Middle frontal gyrus (tissue), 1 donor: ENCODE measurements at regions not wholly inside any gene's neighbourhood (a gene's known extent, or its start where the extent isn't known, plus 50 kb on each side); places are given as distances from the start of the nearest gene placed in this dataset.

Experiments
- DNase-seq: peaks from one replicate; pipeline ENCODE4 v3.0.0-alpha.2; 2015; ENCODE audit warnings: low spot score; ENCODE audit errors: extremely low spot score

DNA sequence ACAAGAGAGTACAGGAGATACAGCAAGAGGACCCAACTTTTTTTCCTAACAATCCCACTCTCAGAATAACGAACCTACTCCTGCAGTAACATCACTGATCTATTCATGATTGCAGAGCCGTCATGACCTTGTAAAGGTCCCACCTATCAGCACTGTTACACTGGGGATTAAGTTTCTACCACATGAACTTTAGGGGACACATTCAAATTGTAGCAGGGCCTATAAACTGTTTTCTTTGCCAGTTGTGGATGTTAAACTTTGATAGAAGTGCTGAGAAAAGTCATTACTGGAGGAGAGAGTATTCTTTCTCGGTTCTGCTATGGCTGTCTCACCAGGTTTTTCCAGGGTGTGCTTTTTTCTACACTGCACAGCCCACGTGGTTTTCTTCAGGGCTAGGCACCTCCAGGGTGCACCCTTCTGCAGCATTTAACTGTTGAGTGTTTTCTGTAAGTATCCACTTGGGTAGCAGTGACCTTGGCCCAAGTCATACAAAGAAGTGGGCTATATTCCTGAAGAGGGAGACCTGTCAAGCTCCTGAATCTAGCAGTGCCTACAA is 131.6 kb upstream of the AHR start:
- DNase-seq = no peak

DNA sequence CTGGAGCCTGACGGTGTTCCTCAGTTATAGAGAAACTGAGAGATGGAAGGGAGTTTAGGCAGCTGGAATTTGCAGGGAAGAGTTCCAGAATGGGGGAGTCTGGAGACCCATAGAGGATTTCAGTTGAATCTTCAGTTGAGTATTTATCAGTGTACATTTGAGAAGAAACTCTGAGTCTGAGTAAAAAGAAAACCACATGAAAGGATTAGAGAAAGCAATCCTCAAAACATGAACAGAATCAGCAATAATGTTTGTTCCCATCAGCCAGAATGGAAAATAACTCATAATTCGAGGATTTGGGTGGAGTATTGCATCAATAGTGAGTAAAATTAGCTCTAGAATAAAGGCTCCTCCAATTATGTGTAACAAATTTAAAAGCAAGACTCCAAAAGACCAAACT is 130.0 kb upstream of the AHR start:
- no peak for DNase-seq

DNA sequence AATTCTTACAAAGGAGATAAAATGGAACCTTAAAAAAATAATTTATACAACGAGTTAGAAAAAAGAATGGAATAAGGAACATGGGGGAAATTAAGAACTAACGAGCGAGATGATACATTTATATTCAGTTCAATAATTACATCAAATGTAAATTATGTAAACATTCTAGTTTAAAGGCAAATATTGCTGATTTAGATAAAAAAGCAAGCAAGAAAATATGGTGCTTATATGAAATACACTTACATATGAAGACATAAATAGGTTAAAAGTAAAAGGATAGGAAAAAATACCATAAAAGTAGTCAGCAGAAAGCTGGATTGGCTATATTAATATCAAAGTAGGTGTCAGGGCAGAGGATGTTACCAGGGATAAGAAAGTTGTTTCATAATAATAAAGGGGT is 127.0 kb upstream of the AHR start:
- no peak for DNase-seq

DNA sequence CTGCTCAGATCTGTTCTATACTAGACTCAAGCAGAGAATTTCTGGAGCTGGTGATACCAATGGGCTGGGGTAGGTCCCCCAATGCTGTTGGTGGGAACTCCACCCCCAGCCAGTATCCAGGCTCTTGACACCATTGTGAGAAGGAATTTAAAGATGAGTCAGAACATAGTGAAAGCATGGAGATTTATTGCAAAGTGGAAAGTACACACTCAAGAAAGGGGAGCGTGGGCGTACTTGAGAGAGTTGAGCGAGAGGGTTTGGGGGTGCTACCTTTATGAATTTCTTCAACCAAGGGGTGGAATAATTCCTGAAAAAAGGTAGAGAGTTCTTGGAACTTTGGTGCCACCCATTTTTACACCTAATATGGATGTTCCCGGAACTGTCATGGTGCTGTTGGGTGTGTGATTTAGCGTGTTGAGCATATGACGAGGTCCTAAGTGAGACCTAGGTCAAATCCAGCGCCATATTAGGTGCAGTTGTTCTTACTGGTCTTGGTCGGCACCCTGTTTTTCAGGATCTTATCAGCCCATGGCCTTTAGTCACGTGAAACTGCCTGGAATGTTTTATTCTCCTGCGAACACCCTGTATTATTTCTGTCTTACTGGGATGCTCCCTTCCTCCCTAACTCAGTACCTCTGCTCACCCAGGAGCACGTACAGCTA is 122.0 kb upstream of the AHR start:
- no peak for DNase-seq

DNA sequence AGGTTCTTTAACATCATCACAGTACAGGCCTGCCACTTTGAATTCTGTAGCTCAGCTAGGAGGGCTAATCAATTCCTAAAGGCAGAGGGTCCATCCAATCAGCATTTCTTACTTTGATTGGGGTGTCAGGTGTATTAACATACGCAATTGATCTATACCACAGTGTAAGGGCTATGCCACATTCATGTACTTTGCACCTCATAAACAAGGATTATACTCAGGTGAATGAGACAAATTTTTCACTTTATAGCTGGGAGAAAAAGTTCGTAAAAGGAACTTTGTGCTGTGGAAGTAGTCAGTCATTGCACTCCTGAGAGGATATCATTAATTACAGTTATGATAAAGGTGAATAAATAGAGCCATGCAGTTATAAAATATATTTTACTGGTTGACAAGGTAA is 119.9 kb upstream of the AHR start:
- DNase-seq = no peak

DNA sequence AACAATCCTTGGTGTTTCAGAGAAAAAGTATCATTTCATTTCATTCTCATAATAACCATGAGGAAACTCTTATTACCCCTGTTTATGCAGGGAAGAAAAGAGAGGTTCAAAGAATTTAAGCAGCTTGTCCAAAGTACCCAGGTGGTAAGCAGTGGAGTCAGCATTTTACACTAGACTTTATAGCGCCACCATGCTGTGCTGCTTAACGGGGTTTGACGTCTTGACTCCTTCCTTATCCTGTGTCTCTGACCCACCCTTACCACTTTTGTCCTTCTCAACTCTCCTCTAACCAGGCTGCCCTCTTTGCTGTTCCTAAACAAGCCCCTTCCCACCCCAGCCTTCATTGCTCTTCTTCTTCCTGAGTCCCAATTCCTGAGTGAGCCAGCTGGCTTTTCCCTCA is 117.0 kb upstream of the AHR start:
- no peak for DNase-seq

DNA sequence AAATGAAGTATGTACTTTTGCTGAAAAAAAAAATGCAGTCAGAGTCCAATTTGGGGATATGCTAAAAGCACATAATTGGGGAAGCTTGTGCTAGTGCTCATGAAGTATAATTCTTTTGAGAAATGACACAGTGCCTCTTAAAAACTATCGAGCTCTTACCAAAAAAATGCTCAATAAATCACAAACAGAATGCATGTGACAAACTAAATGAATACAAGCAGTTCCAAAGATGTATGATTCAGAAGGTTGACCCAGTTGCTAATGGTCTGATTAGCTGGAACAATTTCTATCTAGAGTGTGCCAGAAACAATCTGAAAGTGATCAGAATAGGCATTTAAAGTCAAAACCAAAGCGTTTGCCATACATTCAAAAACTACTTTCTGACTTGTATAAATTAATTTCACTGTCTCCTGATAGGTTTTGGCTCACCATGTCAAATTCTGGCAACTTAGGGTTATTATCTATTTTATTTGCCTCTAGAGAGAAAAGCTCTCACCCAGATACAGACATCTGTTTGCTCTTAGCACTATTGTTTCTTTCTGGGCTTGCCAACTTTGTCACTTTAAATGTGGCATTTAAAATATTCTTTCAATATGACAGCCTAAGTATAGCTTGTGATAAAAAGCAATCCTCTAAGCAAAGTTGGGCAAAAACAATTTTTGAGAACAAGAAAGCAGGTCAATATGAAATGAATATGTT is 114.7 kb upstream of the AHR start:
- no peak for DNase-seq

DNA sequence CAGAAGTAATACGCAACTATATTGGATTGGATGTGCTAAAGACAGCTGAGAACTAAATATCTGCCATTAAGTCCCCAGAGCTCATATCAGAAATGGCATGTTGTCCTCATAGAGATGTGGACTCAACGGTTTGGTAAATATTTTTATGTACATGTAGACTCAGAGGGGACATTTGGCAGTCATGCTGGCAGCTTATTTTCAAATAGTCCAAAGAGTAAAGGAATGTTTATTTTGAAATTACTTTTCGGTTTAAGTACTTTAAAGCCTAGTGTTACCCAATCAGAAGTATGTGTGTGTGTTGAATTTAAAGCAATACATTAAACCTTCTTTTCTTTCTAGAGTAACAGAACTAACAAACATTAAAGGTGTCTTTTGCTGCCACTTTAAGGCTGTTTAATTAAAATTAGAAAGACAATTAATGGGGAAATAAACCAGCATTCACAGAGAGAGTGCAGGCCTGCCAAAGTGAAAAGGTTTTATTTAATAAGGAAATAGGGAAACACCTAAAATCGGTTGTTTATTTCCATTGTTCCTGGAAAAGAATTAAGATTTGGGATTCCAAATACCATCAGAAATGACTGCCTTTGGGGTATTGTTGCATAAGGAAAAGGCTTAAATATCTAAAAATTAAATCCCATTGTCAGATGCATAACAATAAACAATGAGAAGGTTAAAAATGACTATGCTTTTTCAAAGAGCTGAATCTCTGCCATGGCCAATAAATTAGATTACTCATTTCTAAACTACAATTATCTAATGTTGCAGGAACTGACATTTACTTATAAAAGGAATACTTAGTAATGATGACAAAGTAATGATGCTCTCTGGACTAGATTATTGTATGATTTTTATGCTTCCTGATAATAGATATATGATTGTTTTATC is 113.4 kb upstream of the AHR start:
- DNase-seq = no peak

DNA sequence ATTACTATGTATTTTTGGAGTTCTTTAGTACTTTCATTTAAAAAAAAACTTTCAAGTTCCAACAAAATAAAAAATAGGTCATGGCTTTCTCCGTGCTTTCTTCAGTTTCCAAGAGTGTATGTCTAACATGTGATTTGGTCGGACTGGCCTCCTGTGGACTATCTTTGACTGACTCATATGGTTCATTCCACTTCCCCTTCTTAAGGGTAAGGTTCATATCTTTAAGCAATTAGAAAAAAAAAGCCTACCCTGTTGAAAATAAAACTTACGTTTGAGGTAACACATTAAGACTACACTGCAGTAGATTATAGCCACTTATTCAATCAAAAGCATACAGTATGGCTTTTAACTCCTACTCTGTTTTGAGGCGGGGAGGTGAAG is 112.8 kb upstream of the AHR start:
- DNase-seq = no peak

DNA sequence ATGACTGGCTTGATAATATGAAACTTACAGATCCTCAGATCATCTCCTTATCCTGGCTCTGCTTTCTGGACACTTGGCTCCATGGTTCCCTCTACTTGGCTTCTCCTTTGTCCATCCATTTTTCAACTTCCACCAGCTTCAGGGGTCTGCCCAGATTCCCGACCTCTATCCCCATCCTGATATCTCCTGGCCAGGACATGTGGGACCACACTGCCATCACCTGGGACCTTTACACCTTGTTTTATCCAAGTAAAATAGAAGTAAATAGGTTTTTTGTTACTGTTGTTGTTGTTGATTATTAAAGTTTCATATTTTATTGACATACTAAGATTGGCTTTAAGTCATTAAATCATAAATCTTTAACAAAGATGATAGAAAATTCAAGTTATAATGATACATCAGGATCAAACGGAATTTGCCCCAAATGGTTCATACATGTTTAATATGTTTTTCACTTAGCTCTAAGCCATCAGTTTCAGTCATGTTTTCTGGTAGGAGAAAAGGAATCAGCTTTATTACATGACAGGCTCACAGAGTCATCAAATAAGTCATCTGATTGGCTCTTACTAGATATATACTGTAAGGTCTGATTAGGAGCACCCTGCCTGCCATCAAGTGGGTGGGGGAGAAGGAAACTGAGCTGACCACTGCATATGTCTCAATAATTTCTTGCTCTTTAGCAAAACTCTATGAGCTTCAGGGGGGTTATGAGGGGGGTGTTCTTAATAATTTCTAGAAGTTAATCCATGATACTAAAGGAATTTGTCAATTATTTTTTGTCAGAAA is 111.5 kb upstream of the AHR start:
- no peak for DNase-seq

DNA sequence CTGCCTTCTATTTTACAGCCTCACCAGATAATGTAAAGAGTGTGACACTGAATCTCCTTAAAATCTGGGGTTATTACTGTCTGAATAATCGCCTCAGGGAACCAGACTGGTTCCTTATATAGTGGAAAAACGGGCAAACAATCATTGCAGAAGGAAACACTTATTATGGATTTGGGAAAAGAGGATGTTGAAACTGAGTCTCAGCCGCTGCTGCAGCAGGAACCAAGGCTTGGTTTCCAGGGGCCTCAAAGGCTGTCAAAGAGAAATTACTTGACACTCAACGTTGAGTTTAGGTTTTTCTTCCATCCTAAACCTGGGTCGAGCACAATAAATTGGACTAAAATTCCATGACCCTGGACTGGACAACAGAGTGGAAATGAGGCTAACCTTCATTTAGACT is 103.8 kb upstream of the AHR start:
- DNase-seq = no peak

DNA sequence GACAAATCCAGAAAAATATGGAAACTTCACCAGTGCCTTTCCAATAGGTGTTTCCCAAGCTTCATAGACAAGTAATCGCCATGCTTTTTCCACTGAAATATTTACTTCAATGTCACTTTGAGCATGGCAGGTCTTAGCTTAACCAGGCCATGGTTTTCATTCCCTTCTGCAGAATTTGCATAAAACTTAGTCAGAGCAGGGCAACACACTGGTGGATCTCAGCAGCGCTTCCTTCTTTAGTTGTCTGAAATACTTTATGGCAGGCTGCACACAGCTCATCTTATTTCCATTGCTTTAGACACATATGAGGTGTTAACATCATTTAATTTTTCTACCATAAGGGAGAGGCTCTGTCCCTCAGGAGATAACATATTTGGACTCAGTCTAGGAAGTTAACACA is 102.9 kb upstream of the AHR start:
- DNase-seq = no peak

DNA sequence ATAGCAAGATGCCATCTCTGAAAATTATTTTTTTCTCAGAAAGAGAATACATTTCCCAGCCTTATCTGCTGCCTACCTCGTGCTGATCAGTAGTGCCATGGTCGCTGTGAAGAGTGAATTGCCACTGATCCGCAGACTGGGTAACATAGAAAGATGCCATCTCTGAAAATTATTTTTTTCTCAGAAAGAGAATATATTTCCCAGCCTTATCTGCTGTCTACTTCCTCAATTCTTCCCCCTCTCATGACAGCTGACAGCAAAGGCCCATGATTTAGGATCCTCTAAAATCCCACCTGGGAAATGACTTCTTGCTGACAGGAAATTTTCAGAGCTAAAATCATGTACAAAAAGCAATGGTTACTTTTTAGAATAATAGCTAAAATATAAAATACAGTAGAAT is 92.5 kb upstream of the AHR start:
- no peak for DNase-seq

DNA sequence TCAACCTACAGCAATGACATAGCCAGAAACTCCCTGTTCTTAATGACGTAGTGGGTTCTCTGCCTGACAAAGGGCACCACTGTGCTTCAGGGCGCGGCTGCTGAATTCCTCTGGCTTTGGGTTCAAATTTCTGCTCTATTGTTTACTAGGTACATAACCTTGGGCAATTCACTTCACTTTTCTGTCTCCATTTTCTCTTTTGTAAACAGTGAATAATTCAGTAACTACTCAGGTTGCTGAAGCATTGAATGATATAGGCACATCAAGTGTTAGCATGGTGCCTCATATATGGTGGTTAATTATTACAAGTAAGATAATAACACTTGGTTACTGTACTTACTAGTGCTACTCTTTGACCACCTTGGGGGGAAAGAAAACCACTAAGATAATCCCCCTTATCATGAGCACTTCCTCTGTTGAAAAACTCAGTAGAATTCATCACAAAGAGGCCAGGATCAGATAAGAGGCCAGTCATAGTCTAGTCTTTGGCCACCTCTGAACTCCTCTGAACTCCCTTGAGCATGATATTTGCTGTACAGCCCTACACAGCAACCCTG is 92.0 kb upstream of the AHR start:
- no peak for DNase-seq

DNA sequence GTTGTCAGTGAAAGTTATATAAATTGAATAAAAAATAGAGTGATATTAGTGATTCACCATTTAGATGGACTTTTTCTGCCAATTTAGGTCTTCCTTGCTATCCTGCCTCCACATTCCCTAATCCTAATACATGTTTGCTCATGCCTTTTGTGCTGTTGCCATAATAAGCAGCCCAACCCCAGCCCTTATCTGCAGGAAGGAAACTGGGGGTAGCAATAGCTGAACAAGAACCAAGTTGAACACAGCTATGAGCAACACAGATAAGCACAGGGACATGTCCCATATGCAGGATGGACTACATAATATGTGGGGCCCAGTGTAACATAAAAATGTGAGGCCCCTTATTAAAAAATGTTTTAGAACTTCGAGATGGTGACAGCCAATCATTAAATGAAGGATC is 91.2 kb upstream of the AHR start:
- DNase-seq = no peak

DNA sequence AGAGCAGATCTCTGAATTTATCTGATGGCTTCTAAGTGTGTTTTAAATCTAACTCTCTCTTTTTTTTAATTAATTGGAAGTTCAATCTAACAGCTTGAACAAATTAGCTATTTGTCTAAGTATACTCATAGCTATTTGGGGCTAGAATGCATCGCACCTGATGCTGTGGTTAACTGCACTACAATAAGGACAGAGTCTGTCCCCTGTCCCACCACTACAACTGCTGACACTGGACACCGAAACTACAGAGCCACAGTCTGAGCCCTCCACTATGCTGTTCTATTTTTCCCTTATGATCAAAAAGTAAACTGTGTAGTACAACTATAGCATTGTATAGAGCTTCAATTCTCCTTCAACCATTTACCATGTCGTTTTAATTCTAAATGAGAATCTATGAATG is 89.4 kb upstream of the AHR start:
- DNase-seq = no peak

DNA sequence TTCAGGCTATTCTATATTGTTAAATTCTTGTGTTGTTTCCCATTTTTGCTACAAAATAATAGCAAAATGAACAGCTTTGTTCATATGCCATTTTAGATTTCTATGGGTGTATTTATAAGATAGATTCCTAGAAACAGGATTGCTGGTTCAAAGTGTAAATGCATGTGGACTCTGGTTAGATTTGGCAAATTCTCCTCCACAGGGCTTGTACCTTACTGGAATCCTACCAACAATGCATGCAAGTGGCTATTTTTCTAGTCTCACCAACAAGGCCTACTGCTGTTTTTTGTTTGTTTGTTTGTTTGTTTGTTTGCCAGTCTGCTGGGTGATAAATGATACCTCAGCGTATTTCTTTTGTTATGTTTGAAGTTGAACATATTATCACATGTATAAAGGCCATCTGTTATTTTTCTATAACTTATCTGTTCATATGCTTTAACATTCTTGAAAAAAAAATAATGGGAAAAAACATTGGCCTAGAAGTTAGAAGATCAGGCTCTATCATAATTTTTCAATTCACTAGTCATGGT is 87.1 kb upstream of the AHR start:
- no peak for DNase-seq

DNA sequence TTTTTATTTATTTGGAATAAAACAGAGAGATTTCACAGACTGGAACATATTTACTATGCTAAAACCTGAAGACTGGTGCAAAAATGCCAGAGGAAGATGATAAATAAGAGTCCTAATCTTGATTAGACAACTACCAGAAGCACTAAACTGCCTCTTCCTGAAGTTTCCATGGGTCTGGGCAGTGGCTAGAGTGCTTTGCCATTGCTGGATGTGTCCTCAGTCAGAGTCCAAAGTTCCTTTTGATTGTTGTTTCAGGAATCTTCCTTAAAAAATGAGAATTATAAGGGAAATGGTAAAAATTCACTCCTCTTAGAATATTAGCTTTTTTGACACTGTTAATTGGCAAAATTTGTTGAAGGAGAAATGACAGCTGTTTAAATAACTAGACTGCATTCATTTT is 86.3 kb upstream of the AHR start:
- DNase-seq = no peak

DNA sequence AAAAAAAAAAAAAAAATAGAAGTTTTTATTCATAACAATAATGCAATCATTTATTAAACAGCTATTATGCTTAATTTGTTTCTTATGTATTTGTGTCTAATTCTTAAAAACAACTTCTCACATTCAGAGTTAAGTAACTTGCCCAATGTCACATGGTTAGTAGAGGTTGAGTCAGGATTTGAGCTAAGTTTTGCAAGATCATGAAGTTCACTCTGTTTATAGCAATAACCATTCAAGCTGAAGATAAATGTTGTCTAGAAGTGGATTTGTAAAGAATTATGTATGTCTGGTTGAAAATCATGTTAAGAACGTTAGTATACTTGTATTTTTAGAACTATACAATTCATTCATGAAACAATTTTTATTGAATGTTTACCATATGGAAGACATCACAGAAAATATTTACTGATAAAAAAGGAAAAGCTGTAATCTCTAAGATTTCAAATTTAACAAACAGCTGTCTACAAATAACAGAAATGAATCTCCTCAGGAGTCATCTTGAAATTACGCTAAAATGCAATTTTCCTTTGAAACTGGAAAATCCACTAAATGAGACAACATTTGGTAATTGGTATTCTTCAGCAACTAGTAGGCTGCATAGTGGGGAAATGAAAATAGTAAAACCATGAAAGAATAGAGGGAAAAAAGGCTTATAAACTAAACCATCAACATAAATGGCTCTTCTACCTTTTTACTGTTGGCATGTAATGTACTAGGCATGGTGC is 70.5 kb upstream of the AHR start:
- no peak for DNase-seq

DNA sequence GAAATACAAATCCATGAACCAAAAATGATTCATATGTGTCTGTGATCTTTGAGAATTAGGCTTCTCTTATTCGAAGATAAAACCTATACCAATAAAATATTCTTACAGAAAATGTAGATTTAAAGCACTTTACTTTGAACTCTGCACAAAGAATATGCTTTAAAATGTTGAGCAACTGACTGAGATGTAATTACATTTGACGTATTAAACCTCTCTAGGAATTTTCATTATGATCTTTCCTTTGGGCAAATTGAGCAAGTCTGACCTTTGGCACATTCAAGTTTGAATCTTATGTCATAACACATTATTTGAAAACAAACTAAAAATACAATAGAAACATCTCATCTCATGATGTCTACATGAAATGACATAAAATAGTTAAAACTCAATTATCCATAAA is 69.2 kb upstream of the AHR start:
- no peak for DNase-seq
